Ishikawa (cell line): ENCODE measurements at regions not wholly inside any gene's neighbourhood (a gene's known extent, or its start where the extent isn't known, plus 50 kb on each side); places are given as distances from the start of the nearest gene placed in this dataset.

Experiments used
- CEBPB ChIP-seq: IDR thresholded peaks from 2 replicates; pipeline ENCODE4 v1.6.1; 2012
- CREB1 ChIP-seq: IDR thresholded peaks from 2 replicates; pipeline ENCODE4 v1.6.1; 2012; ENCODE audit warnings: low read depth
- EGR1 ChIP-seq: IDR thresholded peaks from 2 replicates; pipeline ENCODE4 v1.6.1; 2012
- EP300 ChIP-seq: IDR thresholded peaks from 2 replicates; pipeline ENCODE4 v1.6.1; 2012; ENCODE audit warnings: borderline replicate concordance
- FOXM1 ChIP-seq: IDR thresholded peaks from 2 replicates; pipeline ENCODE4 v1.6.1; 2012; ENCODE audit warnings: low read depth, borderline replicate concordance
- NFIC ChIP-seq: IDR thresholded peaks from 2 replicates; pipeline ENCODE4 v1.6.1; 2012
- RAD21 ChIP-seq: IDR thresholded peaks from 2 replicates; pipeline ENCODE4 v1.6.1; 2012; ENCODE audit warnings: low read depth
- TAF1 ChIP-seq: IDR thresholded peaks from 2 replicates; pipeline ENCODE4 v1.6.1; 2012; ENCODE audit warnings: low read depth, mild to moderate bottlenecking
- TCF12 ChIP-seq: IDR thresholded peaks from 2 replicates; pipeline ENCODE4 v1.6.1; 2012; ENCODE audit warnings: low read depth
- TEAD4 ChIP-seq: IDR thresholded peaks from 2 replicates; pipeline ENCODE4 v1.6.1; 2012
- YY1 ChIP-seq: IDR thresholded peaks from 2 replicates; pipeline ENCODE4 v1.6.1; 2012; ENCODE audit warnings: low read depth
- ZBTB7A ChIP-seq: IDR thresholded peaks from 2 replicates; pipeline ENCODE4 v1.6.1; 2012; ENCODE audit warnings: low read depth
- TF ChIP-seq, protein P1 (sequence below): IDR thresholded peaks from 2 replicates; pipeline ENCODE4 v1.6.1; 2012
- TF ChIP-seq, protein P2 (sequence below): IDR thresholded peaks from 2 replicates; pipeline ENCODE4 v1.6.1; 2012; ENCODE audit warnings: low read depth, mild to moderate bottlenecking
- TF ChIP-seq, protein P3 (sequence below): IDR thresholded peaks from 2 replicates; pipeline ENCODE4 v1.6.1; 2012

DNA sequence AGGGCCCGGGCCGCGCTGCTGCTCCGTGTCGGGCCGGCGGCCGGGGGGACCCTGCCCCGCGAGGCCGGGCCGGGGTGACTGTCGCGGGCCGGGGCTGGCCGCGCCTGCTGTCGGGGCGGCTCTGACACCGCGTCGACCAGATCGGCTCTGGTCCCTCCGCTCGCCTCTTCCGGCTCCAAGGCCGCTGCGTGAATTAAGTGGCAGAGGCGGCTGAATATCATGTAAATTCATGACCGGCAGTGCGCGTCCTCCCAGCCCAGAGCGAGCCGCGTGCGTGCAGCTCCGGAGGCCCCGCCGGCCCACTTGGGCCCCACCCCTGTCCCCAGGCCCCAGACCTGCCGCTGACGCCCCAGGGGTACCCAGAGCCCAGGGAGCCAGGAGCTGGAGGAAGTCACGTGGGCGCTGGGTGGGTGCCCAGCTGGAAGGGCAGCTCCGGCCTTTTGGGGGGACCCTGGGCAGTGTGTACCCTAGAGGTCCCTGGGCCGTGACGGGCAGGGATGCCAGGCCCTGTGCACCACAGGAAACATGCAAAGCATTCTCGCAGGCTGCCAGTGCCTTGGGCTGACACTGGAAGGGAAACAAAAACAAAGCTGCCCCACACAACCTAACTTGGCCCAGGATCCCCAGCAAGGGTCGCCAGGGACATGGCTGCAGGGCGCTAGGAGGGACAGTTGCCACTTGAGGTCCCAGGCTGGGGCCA is 584.0 kb upstream of the MKI67 start:
- no peak for TF ChIP-seq EGR1
- TF ChIP-seq, protein P1, sequence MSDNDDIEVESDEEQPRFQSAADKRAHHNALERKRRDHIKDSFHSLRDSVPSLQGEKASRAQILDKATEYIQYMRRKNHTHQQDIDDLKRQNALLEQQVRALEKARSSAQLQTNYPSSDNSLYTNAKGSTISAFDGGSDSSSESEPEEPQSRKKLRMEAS = no peak

DNA sequence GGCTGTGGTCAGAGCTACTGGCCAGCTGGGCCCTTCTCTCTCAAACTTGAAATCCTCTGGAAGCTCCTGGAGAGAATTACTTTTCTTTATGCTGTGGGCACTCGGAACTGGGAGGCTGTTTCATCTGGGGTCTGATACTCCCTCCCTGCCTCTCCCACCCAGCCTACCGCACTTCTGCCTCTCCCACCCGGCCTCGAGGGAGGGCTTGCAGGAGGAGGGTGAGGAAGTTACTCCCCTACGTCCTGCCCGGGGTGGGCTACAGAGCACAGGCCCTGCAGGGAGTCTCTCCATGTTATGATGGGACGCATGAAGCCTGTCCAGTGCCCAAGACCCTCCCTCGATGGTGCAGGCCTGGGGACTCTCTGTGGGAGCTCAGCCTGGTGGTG is 584.6 kb upstream of the MKI67 start:
- TF ChIP-seq TAF1 (no peak), TEAD4 (no peak), NFIC (no peak), CEBPB (no peak), TCF12 (no peak), CREB1 (no peak), EGR1 (no peak), FOXM1 (no peak), ZBTB7A (no peak), RAD21 (no peak), YY1 (no peak), EP300 (no peak)
- TF ChIP-seq, protein P1 = no peak
- TF ChIP-seq, protein P2, sequence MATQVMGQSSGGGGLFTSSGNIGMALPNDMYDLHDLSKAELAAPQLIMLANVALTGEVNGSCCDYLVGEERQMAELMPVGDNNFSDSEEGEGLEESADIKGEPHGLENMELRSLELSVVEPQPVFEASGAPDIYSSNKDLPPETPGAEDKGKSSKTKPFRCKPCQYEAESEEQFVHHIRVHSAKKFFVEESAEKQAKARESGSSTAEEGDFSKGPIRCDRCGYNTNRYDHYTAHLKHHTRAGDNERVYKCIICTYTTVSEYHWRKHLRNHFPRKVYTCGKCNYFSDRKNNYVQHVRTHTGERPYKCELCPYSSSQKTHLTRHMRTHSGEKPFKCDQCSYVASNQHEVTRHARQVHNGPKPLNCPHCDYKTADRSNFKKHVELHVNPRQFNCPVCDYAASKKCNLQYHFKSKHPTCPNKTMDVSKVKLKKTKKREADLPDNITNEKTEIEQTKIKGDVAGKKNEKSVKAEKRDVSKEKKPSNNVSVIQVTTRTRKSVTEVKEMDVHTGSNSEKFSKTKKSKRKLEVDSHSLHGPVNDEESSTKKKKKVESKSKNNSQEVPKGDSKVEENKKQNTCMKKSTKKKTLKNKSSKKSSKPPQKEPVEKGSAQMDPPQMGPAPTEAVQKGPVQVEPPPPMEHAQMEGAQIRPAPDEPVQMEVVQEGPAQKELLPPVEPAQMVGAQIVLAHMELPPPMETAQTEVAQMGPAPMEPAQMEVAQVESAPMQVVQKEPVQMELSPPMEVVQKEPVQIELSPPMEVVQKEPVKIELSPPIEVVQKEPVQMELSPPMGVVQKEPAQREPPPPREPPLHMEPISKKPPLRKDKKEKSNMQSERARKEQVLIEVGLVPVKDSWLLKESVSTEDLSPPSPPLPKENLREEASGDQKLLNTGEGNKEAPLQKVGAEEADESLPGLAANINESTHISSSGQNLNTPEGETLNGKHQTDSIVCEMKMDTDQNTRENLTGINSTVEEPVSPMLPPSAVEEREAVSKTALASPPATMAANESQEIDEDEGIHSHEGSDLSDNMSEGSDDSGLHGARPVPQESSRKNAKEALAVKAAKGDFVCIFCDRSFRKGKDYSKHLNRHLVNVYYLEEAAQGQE = no peak
- TF ChIP-seq, protein P3, sequence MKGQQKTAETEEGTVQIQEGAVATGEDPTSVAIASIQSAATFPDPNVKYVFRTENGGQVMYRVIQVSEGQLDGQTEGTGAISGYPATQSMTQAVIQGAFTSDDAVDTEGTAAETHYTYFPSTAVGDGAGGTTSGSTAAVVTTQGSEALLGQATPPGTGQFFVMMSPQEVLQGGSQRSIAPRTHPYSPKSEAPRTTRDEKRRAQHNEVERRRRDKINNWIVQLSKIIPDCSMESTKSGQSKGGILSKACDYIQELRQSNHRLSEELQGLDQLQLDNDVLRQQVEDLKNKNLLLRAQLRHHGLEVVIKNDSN = no peak

DNA sequence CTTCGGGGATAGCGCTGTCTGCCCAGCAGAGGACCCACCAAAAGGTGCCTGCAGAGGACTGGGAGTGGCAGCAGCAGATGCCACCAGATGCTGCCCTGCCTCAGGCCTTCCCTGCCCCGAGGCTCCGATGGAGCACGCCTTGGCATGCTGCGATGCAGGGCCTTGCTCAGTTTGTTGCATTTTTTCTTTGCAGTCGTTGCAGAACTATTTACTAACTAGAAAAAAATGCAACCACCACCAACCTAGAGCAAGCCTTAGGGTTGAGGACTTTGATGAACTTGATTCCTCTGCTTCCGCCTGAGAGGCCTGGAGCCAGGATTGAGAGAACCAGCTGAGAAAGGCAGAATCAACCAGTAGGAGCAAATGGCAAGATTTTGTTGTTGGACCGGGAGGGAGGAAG is 585.6 kb upstream of the MKI67 start:
- no peak for TF ChIP-seq EGR1
- TF ChIP-seq CEBPB = no peak
- TF ChIP-seq, protein P3 = no peak
- no peak for TF ChIP-seq TEAD4

DNA sequence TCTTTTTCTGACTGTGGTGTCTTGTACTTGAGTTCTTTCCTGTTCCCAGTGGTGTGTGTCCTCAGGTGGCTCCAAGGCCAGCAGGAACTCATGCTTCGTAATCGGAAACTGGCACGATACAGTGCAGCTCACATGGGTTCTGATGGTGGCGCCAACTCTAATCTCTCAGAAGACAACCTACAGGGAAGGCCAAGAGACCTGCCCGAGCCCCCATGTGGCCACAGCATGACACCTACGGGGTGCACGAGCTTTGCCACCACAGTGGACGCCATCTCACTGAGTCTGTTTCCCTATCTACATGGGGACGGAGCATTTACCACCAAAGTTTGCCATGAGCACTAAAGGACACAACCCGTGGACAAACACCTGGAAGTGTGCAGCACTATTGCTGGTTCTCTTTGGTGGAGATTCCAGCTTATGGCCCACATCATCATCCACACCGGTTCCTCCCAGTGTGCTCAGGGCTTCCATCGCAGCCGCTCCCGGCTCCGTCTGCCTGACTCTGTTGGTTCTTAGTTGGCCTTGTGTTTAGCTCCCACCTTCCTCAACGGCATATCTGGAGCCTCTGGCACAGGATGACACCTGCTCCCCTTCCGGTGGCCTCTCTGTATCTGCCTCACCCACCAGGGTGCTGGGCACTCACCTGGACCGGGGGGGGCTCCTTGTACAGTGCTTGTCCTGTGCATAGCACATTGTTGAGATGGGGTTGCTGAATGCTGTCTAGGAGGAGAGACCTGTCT is 586.6 kb upstream of the MKI67 start:
- TF ChIP-seq NFIC (no peak), TAF1 (no peak), ZBTB7A (no peak)
- TF ChIP-seq, protein P1 = no peak
- TF ChIP-seq, protein P3 = no peak

DNA sequence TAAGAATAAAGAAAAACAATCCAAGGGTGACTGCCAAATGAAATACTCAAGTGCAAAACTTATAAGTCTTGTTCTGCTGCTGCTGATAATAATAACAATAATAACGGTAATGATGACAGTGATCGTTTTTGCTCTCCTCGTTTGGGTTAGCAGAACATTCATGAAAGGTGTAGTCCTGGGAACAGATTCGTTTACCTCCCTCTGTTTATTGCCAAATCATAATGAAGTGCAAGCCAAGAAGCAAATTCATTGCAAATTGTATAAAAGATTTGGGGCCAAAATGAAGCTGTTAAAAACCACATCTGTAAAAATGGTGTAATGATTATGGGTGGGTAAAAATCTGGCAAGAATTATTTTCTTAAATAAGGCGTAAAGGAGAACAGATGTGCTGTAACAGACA is 587.2 kb upstream of the MKI67 start:
- TF ChIP-seq, protein P1 = no peak
- no peak for TF ChIP-seq EGR1
- TF ChIP-seq, protein P3 = no peak
- TF ChIP-seq TEAD4 = no peak
- no peak for TF ChIP-seq CREB1

DNA sequence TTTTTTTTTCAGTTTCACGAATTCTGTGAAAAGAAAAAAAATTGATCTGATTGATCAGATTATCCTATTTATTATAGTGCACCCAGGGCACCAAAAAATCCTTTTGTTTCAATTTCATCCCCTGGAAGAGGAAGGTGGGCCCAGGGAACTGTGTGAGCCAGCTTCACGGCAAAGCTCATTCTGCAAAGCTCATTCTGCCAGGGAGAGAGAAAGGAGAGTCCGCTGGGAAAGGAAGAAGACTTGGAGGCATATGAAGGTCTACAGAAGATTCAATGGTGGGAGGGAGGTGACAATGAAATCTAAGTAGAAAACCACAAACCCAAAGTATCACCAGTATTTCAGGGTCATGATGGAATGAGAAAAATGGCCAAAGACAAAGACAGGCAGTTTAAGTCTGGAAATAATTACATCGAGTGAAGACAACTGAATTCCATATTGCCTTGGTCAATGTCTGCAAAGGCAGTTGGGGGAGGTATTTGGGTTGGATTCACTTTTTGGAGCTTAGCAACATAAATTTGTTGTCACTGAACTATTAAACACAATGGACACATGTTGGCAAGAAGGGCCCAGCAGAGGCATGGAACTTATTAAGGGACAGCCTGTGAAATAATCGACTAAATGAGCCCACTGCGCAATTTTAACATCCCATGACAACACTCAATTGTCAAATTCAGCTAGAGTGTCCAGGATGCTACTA is 587.8 kb upstream of the MKI67 start:
- TF ChIP-seq TAF1 (no peak), TEAD4 (no peak), FOXM1 (no peak), YY1 (no peak), TCF12 (no peak), ZBTB7A (no peak), CREB1 (no peak), EGR1 (no peak), CEBPB (no peak), NFIC (no peak), RAD21 (no peak)
- TF ChIP-seq, protein P2 = no peak
- TF ChIP-seq, protein P3 = no peak
- TF ChIP-seq, protein P1 = no peak
